Adrenal gland (tissue), 9 donors: ENCODE measurements at regions not wholly inside any gene's neighbourhood (a gene's known extent, or its start where the extent isn't known, plus 50 kb on each side); places are given as distances from the start of the nearest gene placed in this dataset.
A peak's percentile ranks its signal among the peaks of the same experiment; 100 is the strongest.

ENCODE experiments used
- DNase-seq, 7 donors: peaks; one replicate each; pipeline ENCODE4 v3.0.0-alpha.2; 2019 to 2020
- H3K27ac ChIP-seq, 5 donors: fragments of 200-600 bp; sonication (generic) in 4 of 5; 1 replicate in 3 of 5; 2 replicates in 2 of 5; pipeline versions ENCODE4 v1.5.1 to v1.8.0; 2016 to 2020; ENCODE audit warnings: mild to moderate bottlenecking in 1 of 5
- H3K27me3 ChIP-seq: fragments of 200-600 bp; 2 replicates; pipeline ENCODE4 v1.8.0; 2021
- H3K36me3 ChIP-seq, 2 donors: fragments of 200-600 bp; replicated peaks in 1 of 2; 1 replicate in 1 of 2; 2 replicates in 1 of 2; pipeline versions ENCODE4 v1.5.1 to v1.8.0; 2018 to 2022
- H3K4me1 ChIP-seq, 2 donors: fragments of 200-600 bp; replicated peaks in 1 of 2; 1 replicate in 1 of 2; 2 replicates in 1 of 2; pipeline versions ENCODE4 v1.5.1 to v1.8.0; 2018 to 2021
- H3K4me3 ChIP-seq, 4 donors: fragments of 200-600 bp; sonication (generic) in 3 of 4; one replicate each; pipeline ENCODE4 v1.5.1; 2016 to 2018
- H3K9me3 ChIP-seq, 3 donors: fragments of 200-600 bp; sonication (generic) in 1 of 3; replicated peaks in 1 of 3; 1 replicate in 2 of 3; 2 replicates in 1 of 3; pipeline versions ENCODE4 v1.5.1 to v1.8.0; 2016 to 2021
- POLR2A ChIP-seq, 2 donors: fragments of 450-650 bp; IDR thresholded peaks; one replicate each; pipeline ENCODE4 v1.6.1; 2017; ENCODE audit warnings: antibody characterized with exemption in 2 of 2, mild to moderate bottlenecking in 2 of 2, moderate library complexity in 1 of 2
- WGBS, 4 donors: extraction: QIAGEN DNeasy Blood & Tissue Kit in 2 of 4; methylation state at CpG; one replicate each; pipeline versions ENCODE4 v1.1.5 to v1.1.7; 2013 to 2017; 5-methylcytosine and 5-hydroxymethylcytosine counted together
- intact Hi-C, 2 donors: fragments of 100-400 bp; cut with DNase I; formaldehyde crosslinking; loops; one replicate each; pipeline versions ENCODE4 v1.14.1 to v1.15.0; 2022 to 2023
- TF ChIP-seq, protein P1 (sequence below), 6 experiments: fragments of 450-650 bp in 4 of 6; fragments of 200-600 bp in 2 of 6; sonication (generic) in 1 of 6; IDR thresholded peaks; 1 replicate in 5 of 6; 2 replicates in 1 of 6; pipeline versions ENCODE4 v1.5.1 to v1.8.0; 2016 to 2021; ENCODE audit warnings: antibody characterized with exemption in 6 of 6, mild to moderate bottlenecking in 2 of 6, moderate library complexity in 1 of 6
- donor health status: healthy with polysubstance abuse.
- donor health status: Bipolar disorder and iron deficiency.
- donor health status: DM: yes; HTN: yes; CAD: no.
- donor health status: DM: no; HTN: no; CAD: no.
- donor health status: DM: no; HTN: no; CAD: no.

DNA sequence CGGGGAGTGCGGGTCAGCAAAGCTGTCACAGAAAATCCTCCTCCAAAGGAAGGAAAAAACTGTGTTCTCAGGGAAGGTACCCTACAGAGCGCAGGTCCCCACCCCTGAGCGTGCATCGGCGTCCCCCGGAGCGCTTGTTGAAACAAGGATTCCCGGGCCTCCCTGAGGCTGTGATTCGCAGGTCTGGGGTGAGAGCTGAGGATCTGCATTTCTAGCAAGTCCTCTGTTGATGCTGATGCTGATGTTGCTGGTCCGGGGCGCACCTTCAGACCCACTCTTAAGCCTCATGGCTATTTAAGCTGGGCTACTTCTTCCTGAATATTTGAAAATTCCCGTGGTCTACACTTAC, 226.2 kb upstream of the IGF1R start:
- H3K4me3 ChIP-seq = no peak overlapping the region
- H3K27ac ChIP-seq = no peak overlapping the region
- DNase-seq = no peak
- H3K9me3 ChIP-seq = no peaks in the 10 kb centered on the region
- H3K4me1 ChIP-seq = peaks cover 7 to 9% of the 10 kb centered on the region in 2 donors
- peaks cover 22% of the 10 kb centered on the region for H3K27me3 ChIP-seq
- TF ChIP-seq POLR2A (IDR thresholded peaks at IDR 0.05) = no peak
- TF ChIP-seq, protein P1, sequence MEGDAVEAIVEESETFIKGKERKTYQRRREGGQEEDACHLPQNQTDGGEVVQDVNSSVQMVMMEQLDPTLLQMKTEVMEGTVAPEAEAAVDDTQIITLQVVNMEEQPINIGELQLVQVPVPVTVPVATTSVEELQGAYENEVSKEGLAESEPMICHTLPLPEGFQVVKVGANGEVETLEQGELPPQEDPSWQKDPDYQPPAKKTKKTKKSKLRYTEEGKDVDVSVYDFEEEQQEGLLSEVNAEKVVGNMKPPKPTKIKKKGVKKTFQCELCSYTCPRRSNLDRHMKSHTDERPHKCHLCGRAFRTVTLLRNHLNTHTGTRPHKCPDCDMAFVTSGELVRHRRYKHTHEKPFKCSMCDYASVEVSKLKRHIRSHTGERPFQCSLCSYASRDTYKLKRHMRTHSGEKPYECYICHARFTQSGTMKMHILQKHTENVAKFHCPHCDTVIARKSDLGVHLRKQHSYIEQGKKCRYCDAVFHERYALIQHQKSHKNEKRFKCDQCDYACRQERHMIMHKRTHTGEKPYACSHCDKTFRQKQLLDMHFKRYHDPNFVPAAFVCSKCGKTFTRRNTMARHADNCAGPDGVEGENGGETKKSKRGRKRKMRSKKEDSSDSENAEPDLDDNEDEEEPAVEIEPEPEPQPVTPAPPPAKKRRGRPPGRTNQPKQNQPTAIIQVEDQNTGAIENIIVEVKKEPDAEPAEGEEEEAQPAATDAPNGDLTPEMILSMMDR (IDR thresholded peaks at IDR 0.05) = no peak
- intact Hi-C loops = loop anchor here in 1 of 2 donors (5.0 kb wide), 1 partner anchor 110 kb away; no protein-coding TSS in a partner anchor
- no peaks in the 10 kb centered on the region for H3K36me3 ChIP-seq
- 16 to 60% (median 22%) methylated on average over 3 to 13 of the region's 13 CpGs for WGBS, 4 donors

DNA sequence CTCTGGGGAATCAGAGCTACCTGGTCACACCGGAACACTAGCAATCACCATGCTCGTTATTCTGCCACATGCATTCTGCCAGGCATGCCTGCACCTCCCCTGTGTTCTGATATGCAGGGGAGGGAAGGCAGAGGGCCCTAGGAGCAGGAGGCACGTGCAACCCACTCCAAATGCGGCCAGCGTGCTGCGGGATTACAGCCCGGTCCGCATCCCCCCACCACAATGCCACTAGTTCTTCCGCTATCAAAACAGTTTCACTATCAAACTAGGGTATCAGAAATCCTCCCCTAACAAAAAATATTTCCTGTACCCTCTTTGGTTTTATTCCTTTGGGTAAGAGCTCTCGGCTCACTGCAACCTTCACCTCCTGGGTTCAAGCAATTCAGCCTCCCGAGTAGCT, 223.2 kb upstream of the IGF1R start:
- Histone ChIP-seq H3K36me3 (no peaks in the 10 kb centered on the region), H3K4me3 (no peak overlapping the region), H3K27me3 (peaks cover 22% of the 10 kb centered on the region), H3K27ac (no peak overlapping the region), H3K9me3 (no peaks in the 10 kb centered on the region), H3K4me1 (peaks cover 7 to 9% of the 10 kb centered on the region in 2 donors)
- WGBS, 4 donors = 66 to 86% (median 75%) methylated on average over 9 to 11 of the region's 11 CpGs
- no peak for DNase-seq
- TF ChIP-seq, protein P1 (IDR thresholded peaks at IDR 0.05) = no peak
- no peak for TF ChIP-seq POLR2A (IDR thresholded peaks at IDR 0.05)
- intact Hi-C loops = no loop called here

DNA sequence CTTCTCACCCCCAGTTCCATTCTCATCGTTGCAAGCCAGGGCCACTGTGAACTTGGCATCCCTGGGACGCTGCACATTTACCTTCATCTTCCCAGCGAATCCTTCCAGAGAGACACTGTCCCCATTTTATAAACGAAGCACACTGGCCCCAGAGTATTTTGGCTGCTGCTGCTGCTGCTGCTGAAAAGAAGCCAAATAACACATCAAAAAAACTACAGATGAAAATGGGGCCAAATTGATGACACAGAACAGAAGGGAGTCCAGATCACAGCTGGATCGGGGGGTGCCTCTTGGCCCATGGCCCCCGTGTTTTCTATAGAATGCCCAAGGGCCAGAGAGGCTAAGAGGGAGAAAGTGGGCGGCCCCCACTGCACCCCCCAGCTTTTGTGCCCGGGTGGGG, 221.0 kb upstream of the IGF1R start:
- Histone ChIP-seq H3K27ac (no peak overlapping the region), H3K4me1 (no peaks in the 10 kb centered on the region), H3K9me3 (no peaks in the 10 kb centered on the region), H3K4me3 (no peak overlapping the region), H3K36me3 (no peaks in the 10 kb centered on the region), H3K27me3 (peaks cover 5% of the 10 kb centered on the region)
- intact Hi-C loops = no loop called here
- no peak for DNase-seq
- whole genome bisulfite sequencing, 4 donors = 36 to 46% (median 42%) methylated on average over 7 to 8 of the region's 8 CpGs
- TF ChIP-seq, protein P1 (IDR thresholded peaks at IDR 0.05) = no peak
- no peak for TF ChIP-seq POLR2A (IDR thresholded peaks at IDR 0.05)

DNA sequence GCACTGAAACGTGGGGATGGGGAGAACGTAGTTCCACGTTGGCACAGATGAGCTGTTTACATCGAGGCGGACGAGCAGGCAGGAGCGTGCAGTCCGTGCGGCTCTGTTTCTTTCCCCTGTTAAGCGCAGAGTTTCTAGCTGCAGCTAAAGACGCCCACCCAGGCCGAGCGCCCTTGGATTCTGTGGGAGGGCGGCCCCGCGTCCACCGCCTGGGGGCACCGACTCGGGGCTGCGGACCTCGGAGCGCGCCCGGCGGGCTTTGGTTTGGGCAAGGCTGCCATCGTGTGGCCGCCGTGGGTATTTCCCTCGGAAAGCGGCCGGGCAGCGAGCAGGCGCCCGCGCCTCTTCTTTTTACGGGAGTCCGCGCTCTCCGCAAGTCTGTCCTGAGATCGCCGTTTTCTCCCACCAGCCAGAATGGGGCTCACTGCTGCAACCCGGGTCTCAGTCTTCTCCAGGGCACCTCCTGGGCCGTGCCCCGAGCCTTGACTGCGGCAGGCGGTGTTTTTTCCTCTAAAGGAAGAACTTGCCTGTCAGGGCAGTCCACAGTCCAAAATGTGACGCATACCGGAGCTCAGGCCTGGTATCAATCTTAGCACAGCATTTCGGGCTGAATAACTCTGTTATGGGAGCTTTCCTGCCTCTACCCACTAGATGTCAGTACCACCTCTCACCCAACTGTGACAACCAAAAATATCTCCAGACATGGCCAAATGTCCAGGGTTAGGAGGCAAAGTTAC, 219.9 kb upstream of the IGF1R start:
- intact Hi-C loops = no loop called here

More for the DNA sequence above, 219.9 kb upstream of the IGF1R start:
- no peaks in the 10 kb centered on the region for H3K36me3 ChIP-seq
- H3K4me1 ChIP-seq = no peaks in the 10 kb centered on the region
- DNase-seq = peak; percentile 48 to 79 (median 72)
- H3K9me3 ChIP-seq = no peaks in the 10 kb centered on the region
- peak overlapping the region in 2 of 5 donors; percentile 39 to 75 for H3K27ac ChIP-seq
- peak overlapping the region in 2 of 4 donors; percentile 4 to 58 for H3K4me3 ChIP-seq
- no peaks in the 10 kb centered on the region for H3K27me3 ChIP-seq
- TF ChIP-seq, protein P1 (IDR thresholded peaks at IDR 0.05) = peak; percentile 53 to 86 (median 78)
- no peak for TF ChIP-seq POLR2A (IDR thresholded peaks at IDR 0.05)
- 0 to 4% (median 1%) methylated on average over 27 to 49 of the region's 49 CpGs for WGBS, 4 donors
